ENCODE measurements at regions not wholly inside any gene's neighbourhood (a gene's known extent, or its start where the extent isn't known, plus 50 kb on each side); places are given as distances from the start of the nearest gene placed in this dataset.

- 82% methylated on average over 4 of the region's 4 CpGs; no CpG with 5 or more reads in 1 of the 2 experiments for WGBS, 2 experiments (ENCODE audit: extremely low coverage in 1 of 2, insufficient coverage in 1 of 2, insufficient read length in 1 of 2, insufficient replicate concordance in 2 of 2, low coverage in 1 of 2, low lambda C conversion rate in 2 of 2, missing lambda C conversion rate in 1 of 2)
- ChIA-PET POLR2A (ENCODE audit: partially characterized antibody) (no interaction called here), CTCF (ENCODE audit: partially characterized antibody) (interaction anchor here (2.5 kb wide), 1 partner anchor 22 kb away, joined by 9 read pairs; no protein-coding TSS in a partner anchor)
- Histone ChIP-seq H3K18ac (ENCODE audit: extremely low read depth, low read length) (no peak overlapping the region), H3K4ac (replicated peaks; ENCODE audit: insufficient read length, low read depth, low read length) (no peak overlapping the region), H4K91ac (replicated peaks; ENCODE audit: insufficient read length, low read length) (no peak overlapping the region), H4K8ac (ENCODE audit: extremely low read depth, insufficient read depth, low read length) (no peak overlapping the region), H2BK5ac (ENCODE audit: low read depth, low read length) (no peak overlapping the region), H3K23ac (ENCODE audit: insufficient read length) (no peak overlapping the region), H2AFZ (ENCODE audit: low read length) (no peak overlapping the region), H3K56ac (replicated peaks; ENCODE audit: insufficient read length, low read depth, low read length) (no peak overlapping the region), H3K79me2 (ENCODE audit: control insufficient read depth in 1 of 2, insufficient read depth in 2 of 2, low read length in 2 of 2) (no peaks in the 10 kb centered on the region), H2BK20ac (ENCODE audit: low read length) (no peak overlapping the region), H2BK12ac (ENCODE audit: low read depth, low read length) (no peak overlapping the region), H2AK5ac (ENCODE audit: low read depth, low read length) (no peak overlapping the region), H3K9ac (replicated peaks in 1 of 4; ENCODE audit: extremely low read depth in 1 of 4, low read depth in 3 of 4, low read length in 3 of 4) (no peak overlapping the region), H2BK120ac (replicated peaks; ENCODE audit: low read depth, low read length) (no peak overlapping the region), H3K27me3 (replicated peaks in 1 of 4; ENCODE audit: control insufficient read depth in 3 of 4, extremely low read depth in 1 of 4, insufficient read depth in 3 of 4, low read length in 3 of 4) (no peaks in the 10 kb centered on the region), H2BK15ac (ENCODE audit: low read length) (no peak overlapping the region), H4K5ac (ENCODE audit: insufficient read length, low read depth, low read length) (no peak overlapping the region), H3K27ac (ENCODE audit: low read depth, low read length) (no peak overlapping the region), H3K9me3 (ENCODE audit: insufficient read depth in 2 of 2, low read depth in 1 of 2, low read length in 1 of 2) (peaks cover 0 to 3% of the 10 kb centered on the region in 2 experiments; a peak in 1 of 4 replicates), H3K23me2 (ENCODE audit: low read depth, low read length) (no peaks in the 10 kb centered on the region), H3K79me1 (ENCODE audit: low read depth, low read length) (no peaks in the 10 kb centered on the region), H3K4me3 (ENCODE audit: extremely low read depth in 1 of 4, insufficient read depth in 2 of 4, low read depth in 3 of 4, low read length in 4 of 4) (no peak overlapping the region), H3K4me1 (replicated peaks in 1 of 4; ENCODE audit: control insufficient read depth in 3 of 4, insufficient read depth in 4 of 4, low read length in 3 of 4) (0 out of 7 replicates have a peak, but pooled peaks cover 0 to 2% (median 0%) of the 10 kb centered on the region in 4 experiments), H3K36me3 (ENCODE audit: control insufficient read depth in 2 of 4, insufficient read depth in 4 of 4, low read length in 3 of 4) (no peaks in the 10 kb centered on the region), H4K20me1 (replicated peaks in 1 of 2; ENCODE audit: control insufficient read depth in 1 of 2, insufficient read depth in 2 of 2, low read length in 2 of 2) (no peaks in the 10 kb centered on the region), H3K14ac (ENCODE audit: insufficient read length) (no peak overlapping the region), H3K4me2 (ENCODE audit: insufficient read depth in 1 of 2, low read depth in 2 of 2, low read length in 2 of 2) (no peak overlapping the region)
- DNase-seq (ENCODE audit: low read depth in 1 of 2, low spot score in 2 of 2) (no peak), FAIRE-seq (no peak)
- TF ChIP-seq TBP (IDR thresholded peaks at IDR 0.05; ENCODE audit: low read depth, low read length) (no peak), POLR2A (IDR thresholded peaks at IDR 0.05; ENCODE audit: control extremely low read depth in 1 of 2, low read depth in 2 of 2, low read length in 2 of 2) (no peak), ATF3 (IDR thresholded peaks at IDR 0.05; ENCODE audit: insufficient read depth, low read depth, low read length) (no peak), TEAD4 (IDR thresholded peaks at IDR 0.05; ENCODE audit: low read depth, low read length) (no peak), HDAC2 (IDR thresholded peaks at IDR 0.05; ENCODE audit: borderline replicate concordance in 1 of 2, low read depth in 2 of 2, low read length in 2 of 2) (no peak)
Observed at GRCh38 chr7:20561466-20561865, 54.0 kb upstream of the ABCB5 start.

All from H1 (cell line).